Fibroblast of villous mesenchyme (primary cell): ENCODE measurements at regions not wholly inside any gene's neighbourhood (a gene's known extent, or its start where the extent isn't known, plus 50 kb on each side); places are given as distances from the start of the nearest gene placed in this dataset.

ENCODE experiments used
- DNase-seq: peaks from one replicate; pipeline ENCODE4 v3.0.0-alpha.2; 2010; ENCODE audit warnings: low read depth
- H3K4me3 ChIP-seq: 2 replicates; pipeline ENCODE4 v1.5.1; 2011; ENCODE audit warnings: low read depth, mild to moderate bottlenecking, low read length
- CTCF ChIP-seq: IDR thresholded peaks from 2 replicates; pipeline ENCODE4 v1.5.1; 2012; ENCODE audit warnings: low read depth, mild to moderate bottlenecking, low read length; ENCODE audit not compliant: insufficient read depth

GRCh38 chr6:81929828-81930227 is 177.3 kb upstream of the TENT5A start:
- H3K4me3 ChIP-seq = no peak overlapping the region
- DNase-seq = no peak
- TF ChIP-seq CTCF = no peak

- H3K4me3 ChIP-seq = no peak overlapping the region
- no peak for DNase-seq
- TF ChIP-seq CTCF = no peak
Observed at GRCh38 chr6:81925201-81925600, 172.7 kb upstream of the TENT5A start.

GRCh38 chr6:81909981-81910900 is 157.8 kb upstream of the TENT5A start:
- DNase-seq = peak; percentile 53
- TF ChIP-seq CTCF = no peak

GRCh38 chr6:81909162-81909561 is 156.7 kb upstream of the TENT5A start:
- H3K4me3 ChIP-seq = no peak overlapping the region
- no peak for TF ChIP-seq CTCF
- DNase-seq = no peak

More at GRCh38 chr6:81909981-81910900, 157.8 kb upstream of the TENT5A start:
- H3K4me3 ChIP-seq = no peak overlapping the region

- no peak overlapping the region for H3K4me3 ChIP-seq
- no peak for TF ChIP-seq CTCF
- DNase-seq = no peak
Observed at GRCh38 chr6:81906709-81907204, 154.3 kb upstream of the TENT5A start.

GRCh38 chr6:81906041-81906440 is 153.6 kb upstream of the TENT5A start:
- no peak for DNase-seq
- TF ChIP-seq CTCF = no peak
- no peak overlapping the region for H3K4me3 ChIP-seq

- no peak for TF ChIP-seq CTCF
- H3K4me3 ChIP-seq = no peak overlapping the region
- no peak for DNase-seq
Observed at GRCh38 chr6:81901551-81901966, 149.1 kb upstream of the TENT5A start.
